ENCODE measurements at regions not wholly inside any gene's neighbourhood (a gene's known extent, or its start where the extent isn't known, plus 50 kb on each side); places are given as distances from the start of the nearest gene placed in this dataset.
"Not testable (repeated sequence)": the region's sequence is repeated elsewhere in the genome, so short reads cannot be mapped to it uniquely, and the experiment has no call there.

GRCh38 chr6:139882977-139883728, 508.7 kb upstream of the CITED2 start:
- DNase-seq (ENCODE audit: low read depth): no peak

GRCh38 chr6:139882234-139882633, 507.8 kb upstream of the CITED2 start:
- DNase-seq (ENCODE audit: low read depth): peak; percentile 50

GRCh38 chr6:139881728-139882211, 507.3 kb upstream of the CITED2 start:
- DNase-seq (ENCODE audit: low read depth): peak; percentile 60

- DNase-seq (ENCODE audit: low read depth): no peak
Measured at GRCh38 chr6:139881236-139881635, 506.8 kb upstream of the CITED2 start.

DNA sequence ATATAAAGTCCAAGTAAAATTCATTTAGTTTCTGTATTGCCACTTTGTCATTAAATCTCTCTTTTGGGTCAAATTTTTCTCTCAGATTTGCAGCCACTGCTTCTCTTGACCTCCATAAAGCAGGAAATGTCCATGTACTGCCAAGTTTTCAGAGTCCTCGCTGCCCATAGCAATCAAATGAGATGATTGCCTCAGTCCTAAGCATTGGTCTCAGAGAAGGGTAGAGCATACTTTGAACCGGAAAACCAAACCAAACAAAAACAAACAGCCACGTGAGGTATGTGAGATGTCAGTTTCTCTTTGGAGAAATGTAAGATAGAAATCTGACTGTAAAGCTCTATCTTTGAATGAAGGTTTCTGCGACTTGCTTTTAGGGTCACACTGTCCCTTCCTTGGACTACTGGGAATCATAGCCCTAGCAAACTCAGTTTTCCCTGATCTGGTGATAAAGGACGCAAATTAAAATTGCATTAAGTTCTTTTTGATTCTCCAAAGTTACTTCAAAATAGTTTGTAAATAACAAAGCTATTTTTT, 505.4 kb upstream of the CITED2 start:
- DNase-seq (ENCODE audit: low read depth): no peak

DNA sequence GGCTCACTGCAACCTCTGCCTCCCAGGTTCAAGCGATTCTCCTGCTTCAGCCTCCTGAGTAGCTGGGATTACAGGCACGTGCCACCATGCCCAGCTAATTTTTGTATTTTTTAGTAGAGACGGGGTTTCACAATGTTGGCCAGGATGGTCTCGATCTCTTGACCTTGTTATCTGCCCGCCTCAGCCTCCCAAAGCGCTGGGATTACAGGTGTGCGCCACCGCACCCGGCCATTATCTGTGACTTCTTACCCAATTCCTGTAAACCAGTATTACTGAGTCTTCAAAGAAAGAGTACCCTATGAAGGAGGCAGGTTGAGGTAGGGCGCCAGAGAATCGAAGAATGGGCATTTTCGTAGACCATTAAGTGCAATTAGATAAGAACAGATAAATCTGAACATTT, 504.8 kb upstream of the CITED2 start:
- DNase-seq (ENCODE audit: low read depth): not testable (repeated sequence)

GRCh38 chr6:139877828-139878405, 503.5 kb upstream of the CITED2 start:
- no peak for DNase-seq (ENCODE audit: low read depth)

DNA sequence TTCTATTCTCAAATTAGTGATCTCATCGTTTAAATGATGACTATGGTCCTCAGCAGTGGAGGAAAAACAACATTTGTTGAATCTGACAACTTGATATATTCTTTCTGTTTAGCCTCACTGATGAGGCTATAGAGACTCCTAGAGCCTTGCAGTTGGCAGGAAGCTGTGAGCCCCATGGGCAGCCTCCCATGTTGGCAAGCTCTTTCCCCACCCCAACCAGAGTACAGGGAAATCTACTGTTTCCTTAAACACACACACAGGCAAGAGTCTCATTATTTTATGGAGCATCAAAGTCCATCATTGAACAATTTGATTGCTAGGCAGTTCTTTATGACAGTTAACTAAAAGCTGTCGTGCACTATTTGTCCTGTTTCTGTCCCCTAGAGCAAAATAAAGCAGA, 498.2 kb upstream of the CITED2 start:
- DNase-seq (ENCODE audit: low read depth): no peak

DNA sequence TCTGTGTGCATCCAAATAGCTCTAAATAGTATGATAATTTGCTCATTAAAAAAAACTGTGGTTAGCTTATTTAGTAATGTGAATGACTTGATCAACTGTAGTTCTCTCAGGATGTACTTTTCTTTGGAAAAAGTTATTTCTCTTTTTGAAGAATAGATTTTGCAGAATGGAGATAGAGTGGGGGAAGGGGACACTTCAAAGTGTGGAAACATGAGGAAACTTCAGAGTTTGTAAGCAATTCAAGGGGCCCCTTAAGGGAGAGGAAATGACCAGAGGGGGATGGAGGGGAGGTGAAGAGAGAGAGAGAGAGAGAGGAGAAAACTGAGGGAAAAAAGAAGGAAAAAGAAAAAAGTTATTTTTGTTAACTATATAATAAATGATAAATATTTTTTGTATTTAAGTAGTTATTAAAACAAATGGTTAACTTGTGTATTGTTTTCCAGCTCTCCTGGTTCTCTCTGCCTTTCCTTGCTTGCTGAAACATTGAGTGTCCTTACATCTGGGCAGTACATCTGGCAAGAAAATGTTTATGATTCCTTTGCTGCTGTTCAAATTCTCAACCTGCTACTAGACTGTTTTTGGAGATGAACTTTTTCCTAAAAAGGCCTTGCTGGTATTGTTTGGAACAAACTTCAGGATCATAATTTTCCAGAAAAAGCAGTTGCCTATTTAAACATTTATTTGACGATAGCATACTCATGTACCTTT, 497.5 kb upstream of the CITED2 start:
- DNase-seq (ENCODE audit: low read depth): no peak

GRCh38 chr6:139871165-139871710, 496.8 kb upstream of the CITED2 start:
- DNase-seq (ENCODE audit: low read depth): no peak

DNA sequence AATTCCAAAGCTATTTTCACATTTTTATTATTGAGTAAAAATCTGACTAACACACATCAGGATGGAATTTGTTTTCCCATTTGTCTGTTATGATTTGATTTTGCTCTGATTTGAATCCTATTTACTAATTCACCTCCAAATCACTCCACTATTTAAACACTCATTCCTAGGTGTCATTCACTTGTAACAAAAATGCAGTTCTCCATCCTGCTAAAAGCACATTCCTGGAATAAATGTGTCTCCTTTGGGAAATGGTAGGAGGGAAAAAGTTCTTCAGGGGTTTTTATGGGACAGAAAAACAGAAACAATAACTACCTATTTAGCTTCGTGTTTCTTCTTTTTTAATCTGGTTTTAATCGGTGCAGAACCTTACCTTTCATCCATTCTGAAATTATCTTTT, 494.1 kb upstream of the CITED2 start:
- no peak for DNase-seq (ENCODE audit: low read depth)

- DNase-seq (ENCODE audit: low read depth): no peak
Measured at GRCh38 chr6:139863964-139864363, 489.5 kb upstream of the CITED2 start.

DNA sequence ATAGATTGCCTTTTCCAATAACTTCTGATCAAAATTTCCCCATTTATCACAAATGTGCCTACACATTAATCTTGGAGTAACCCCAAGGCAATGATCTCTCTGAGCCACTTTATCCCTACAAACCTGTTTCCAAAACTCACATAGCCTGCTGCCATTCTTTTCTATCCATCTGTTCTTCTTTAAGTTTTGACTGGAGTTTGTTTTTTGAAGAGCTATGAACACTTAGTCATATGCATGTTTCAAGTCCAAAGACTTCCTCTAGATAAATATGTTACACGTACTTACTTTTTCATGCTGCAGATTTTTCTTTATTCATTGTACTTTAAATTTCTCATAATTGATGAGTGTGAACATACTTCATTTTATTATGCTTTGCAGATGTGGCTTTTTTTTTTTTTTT, 488.9 kb upstream of the CITED2 start:
- no peak for DNase-seq (ENCODE audit: low read depth)

DNA sequence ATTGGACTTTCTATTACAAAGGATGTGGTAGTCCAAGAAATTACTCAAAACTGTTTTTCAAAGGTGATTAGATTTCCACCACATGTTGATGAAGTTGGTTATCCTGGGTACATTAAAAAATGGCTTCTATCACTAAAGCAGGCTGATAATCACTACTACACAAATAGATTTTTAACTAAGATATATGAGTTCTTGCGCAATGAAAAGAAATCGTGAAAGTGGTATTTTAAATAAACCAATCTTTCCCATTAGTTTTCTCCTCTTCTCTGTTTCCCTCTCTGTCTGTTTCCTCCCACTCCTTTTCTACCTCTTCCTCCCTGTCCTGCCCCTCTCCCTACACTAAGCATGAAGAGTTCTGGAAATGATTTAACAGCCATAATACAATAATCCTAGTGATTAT, 487.9 kb upstream of the CITED2 start:
- no peak for DNase-seq (ENCODE audit: low read depth)

- no peak for DNase-seq (ENCODE audit: low read depth)
Measured at GRCh38 chr6:139860203-139860602, 485.8 kb upstream of the CITED2 start.

DNA sequence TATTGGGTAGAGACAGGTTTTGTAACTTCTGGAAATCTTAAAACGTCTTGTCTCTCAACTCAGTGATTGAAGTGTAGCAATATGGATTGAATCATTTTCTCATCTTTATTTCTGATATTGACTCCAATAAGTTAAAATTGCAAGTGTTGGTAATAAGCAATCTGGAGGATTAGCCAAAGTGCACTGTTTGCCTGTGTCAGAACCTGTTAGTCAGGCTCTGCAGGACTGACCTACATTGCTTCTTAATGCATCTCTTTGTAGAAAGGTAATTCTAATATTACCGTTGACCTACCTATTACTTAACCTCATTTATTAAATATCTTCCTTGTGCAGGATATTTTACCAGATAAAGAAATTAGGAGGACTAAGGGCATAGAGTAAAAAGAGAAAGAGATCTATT, 484.0 kb upstream of the CITED2 start:
- DNase-seq (ENCODE audit: low read depth): no peak

- no peak for DNase-seq (ENCODE audit: low read depth)
Measured at GRCh38 chr6:139857143-139857542, 482.7 kb upstream of the CITED2 start.

- DNase-seq (ENCODE audit: low read depth): no peak
Measured at GRCh38 chr6:139856562-139856961, 482.1 kb upstream of the CITED2 start.

DNA sequence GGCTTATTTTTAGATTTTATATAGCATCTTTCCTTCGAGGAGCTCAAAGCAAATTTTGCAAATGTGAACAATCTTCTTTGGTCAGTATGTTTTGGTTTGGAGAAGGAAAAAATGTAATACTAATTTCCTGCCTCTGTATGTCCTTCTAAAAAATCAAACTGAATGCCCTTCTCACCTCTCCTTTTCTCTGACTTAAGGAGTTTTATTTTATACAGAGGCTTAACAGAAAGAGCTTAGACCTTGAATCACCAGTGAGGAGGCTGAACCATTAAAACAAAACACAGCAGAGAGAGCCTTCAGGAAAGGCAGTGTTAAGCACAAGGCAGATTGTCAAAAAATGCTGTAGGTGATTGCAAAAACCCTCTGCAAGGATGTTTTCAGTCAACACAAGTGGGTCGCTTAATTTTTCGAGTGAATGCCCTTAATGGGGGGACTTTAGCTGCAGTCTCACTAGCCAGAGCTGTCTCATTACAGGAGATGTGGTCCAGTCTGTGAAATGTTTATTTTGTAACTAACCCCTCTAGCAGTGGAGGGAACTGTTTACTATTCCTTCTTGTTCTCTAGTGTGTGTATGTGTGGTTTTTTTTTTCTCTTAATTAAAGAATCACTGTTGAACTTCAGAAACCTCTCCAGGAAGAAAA, 481.3 kb upstream of the CITED2 start:
- no peak for DNase-seq (ENCODE audit: low read depth)

- no peak for DNase-seq (ENCODE audit: low read depth)
Measured at GRCh38 chr6:139853302-139853992, 479.0 kb upstream of the CITED2 start.

- DNase-seq (ENCODE audit: low read depth): no peak
Measured at GRCh38 chr6:139852488-139853140, 478.2 kb upstream of the CITED2 start.
